H1 (cell line): ENCODE measurements at regions not wholly inside any gene's neighbourhood (a gene's known extent, or its start where the extent isn't known, plus 50 kb on each side); places are given as distances from the start of the nearest gene placed in this dataset.

ENCODE experiments used
- CTCF ChIA-PET: fragments of 300-600 bp; sonication (Branson Sonifier 250); formaldehyde crosslinking; loops from one replicate; lab custom pipeline; 2021; ENCODE audit not compliant: partially characterized antibody; lab: Charles Lee
- POLR2A ChIA-PET: fragments of 300-600 bp; sonication (Branson Sonifier 250); formaldehyde crosslinking; loops from one replicate; lab custom pipeline; 2021; ENCODE audit warnings: inconsistent platforms; ENCODE audit not compliant: partially characterized antibody; lab: Charles Lee
- DNase-seq, 2 experiments: peaks; one replicate each; pipeline versions ENCODE4 v3.0.0 to v3.0.0-alpha.2; 2010 to 2022; ENCODE audit warnings: low spot score in 2 of 2, low read depth in 1 of 2, mixed read lengths in 1 of 2
- FAIRE-seq: peaks from 2 replicates; lab custom pipeline; 2011; peaks lifted over from hg19 to GRCh38; lab: Jason Lieb, UNC
- H2AFZ ChIP-seq: 2 replicates; pipeline ENCODE4 v1.8.1; 2012; ENCODE audit warnings: low read length, inconsistent platforms
- H2AK5ac ChIP-seq: 2 replicates; pipeline ENCODE4 v1.6.1; 2013; ENCODE audit warnings: low read depth, low read length
- H2BK120ac ChIP-seq: replicated peaks from 2 replicates; pipeline ENCODE3; 2013; ENCODE audit warnings: low read depth, low read length, inconsistent platforms
- H2BK12ac ChIP-seq: 2 replicates; pipeline ENCODE4 v1.6.1; 2013; ENCODE audit warnings: low read depth, low read length
- H2BK15ac ChIP-seq: 2 replicates; pipeline ENCODE4 v1.6.1; 2013; ENCODE audit warnings: low read length
- H2BK20ac ChIP-seq: 2 replicates; pipeline ENCODE4 v1.6.1; 2013; ENCODE audit warnings: low read length
- H2BK5ac ChIP-seq: 2 replicates; pipeline ENCODE4 v1.6.1; 2013; ENCODE audit warnings: low read depth, low read length
- H3K14ac ChIP-seq: 2 replicates; pipeline ENCODE4 v1.6.1; 2013; ENCODE audit warnings: inconsistent platforms; ENCODE audit not compliant: insufficient read length
- H3K18ac ChIP-seq: 2 replicates; pipeline ENCODE4 v1.6.1; 2013; ENCODE audit warnings: low read length; ENCODE audit errors: extremely low read depth
- H3K23ac ChIP-seq: 2 replicates; pipeline ENCODE4 v1.6.1; 2013; ENCODE audit warnings: inconsistent platforms; ENCODE audit not compliant: insufficient read length
- H3K23me2 ChIP-seq: 2 replicates; pipeline ENCODE4 v1.6.1; 2013; ENCODE audit warnings: low read depth, low read length
- H3K27ac ChIP-seq: 2 replicates; pipeline ENCODE4 v1.6.1; 2011; ENCODE audit warnings: low read depth, low read length, inconsistent platforms
- H3K27me3 ChIP-seq, 4 experiments: replicated peaks in 1 of 4; 1 replicate in 1 of 4; 2 replicates in 3 of 4; pipeline versions ENCODE4 v1.6.1 to v1.8.1; 2011 to 2013; ENCODE audit warnings: low read length in 3 of 4, mild to moderate bottlenecking in 3 of 4, inconsistent platforms in 2 of 4, mixed read lengths in 2 of 4, moderate library complexity in 1 of 4; ENCODE audit not compliant: control insufficient read depth in 3 of 4, insufficient read depth in 3 of 4; ENCODE audit errors: extremely low read depth in 1 of 4
- H3K36me3 ChIP-seq, 4 experiments: 2 replicates each; pipeline versions ENCODE4 v1.6.1 to v1.8.1; 2011 to 2013; ENCODE audit warnings: mild to moderate bottlenecking in 4 of 4, low read length in 3 of 4, moderate library complexity in 2 of 4, control low read depth in 1 of 4, inconsistent platforms in 1 of 4; ENCODE audit not compliant: insufficient read depth in 4 of 4, control insufficient read depth in 2 of 4
- H3K4ac ChIP-seq: replicated peaks from 2 replicates; pipeline ENCODE3; 2013; ENCODE audit warnings: low read length, low read depth, mixed read lengths, inconsistent platforms; ENCODE audit not compliant: insufficient read length
- H3K4me1 ChIP-seq, 4 experiments: replicated peaks in 1 of 4; 1 replicate in 1 of 4; 2 replicates in 3 of 4; pipeline versions ENCODE4 v1.6.1 to v1.8.1; 2011 to 2013; ENCODE audit warnings: low read length in 3 of 4, inconsistent platforms in 2 of 4, mixed read lengths in 1 of 4; ENCODE audit not compliant: insufficient read depth in 4 of 4, control insufficient read depth in 3 of 4
- H3K4me2 ChIP-seq, 2 experiments: 2 replicates each; pipeline versions ENCODE4 v1.6.1 to v1.8.1; 2011 to 2013; ENCODE audit warnings: low read depth in 2 of 2, low read length in 2 of 2, control low read depth in 1 of 2, inconsistent platforms in 1 of 2, mild to moderate bottlenecking in 1 of 2; ENCODE audit not compliant: insufficient read depth in 1 of 2
- H3K4me3 ChIP-seq, 4 experiments: fragments of 200-600, 300-600 bp in 1 of 4; sonication (generic), shearing (Covaris generic), sonication (Bioruptor Twin) in 1 of 4; 2 replicates each; pipeline versions ENCODE4 v1.5.1 to v1.8.1; 2011 to 2016; ENCODE audit warnings: low read length in 4 of 4, low read depth in 3 of 4, control low read depth in 2 of 4, inconsistent platforms in 2 of 4, mild to moderate bottlenecking in 2 of 4, mixed read lengths in 1 of 4, moderate library complexity in 1 of 4; ENCODE audit not compliant: insufficient read depth in 2 of 4; ENCODE audit errors: extremely low read depth in 1 of 4
- H3K56ac ChIP-seq: replicated peaks from 2 replicates; pipeline ENCODE3; 2013; ENCODE audit warnings: low read depth, mild to moderate bottlenecking, mixed read lengths, low read length, inconsistent platforms; ENCODE audit not compliant: insufficient read length
- H3K79me1 ChIP-seq: 2 replicates; pipeline ENCODE4 v1.6.1; 2013; ENCODE audit warnings: low read depth, low read length, control low read depth
- H3K79me2 ChIP-seq, 2 experiments: 2 replicates each; pipeline versions ENCODE4 v1.6.1 to v1.8.1; 2012 to 2013; ENCODE audit warnings: low read length in 2 of 2, mild to moderate bottlenecking in 2 of 2, inconsistent platforms in 1 of 2; ENCODE audit not compliant: insufficient read depth in 2 of 2, control insufficient read depth in 1 of 2
- H3K9ac ChIP-seq, 4 experiments: replicated peaks in 1 of 4; 1 replicate in 1 of 4; 2 replicates in 3 of 4; pipeline versions ENCODE4 v1.6.1 to v1.8.1; 2011 to 2013; ENCODE audit warnings: low read depth in 3 of 4, low read length in 3 of 4, control low read depth in 2 of 4, mild to moderate bottlenecking in 2 of 4, moderate library complexity in 2 of 4, inconsistent platforms in 1 of 4; ENCODE audit errors: extremely low read depth in 1 of 4
- H3K9me3 ChIP-seq, 2 experiments: 2 replicates each; pipeline versions ENCODE4 v1.6.1 to v1.8.1; 2012 to 2013; ENCODE audit warnings: mild to moderate bottlenecking in 2 of 2, moderate library complexity in 2 of 2, control low read depth in 1 of 2, inconsistent platforms in 1 of 2, low read depth in 1 of 2, low read length in 1 of 2, mixed read lengths in 1 of 2; ENCODE audit not compliant: insufficient read depth in 2 of 2
- H4K20me1 ChIP-seq, 2 experiments: replicated peaks in 1 of 2; 2 replicates each; pipeline versions ENCODE3 to v1.8.1; 2011 to 2013; ENCODE audit warnings: inconsistent platforms in 2 of 2, low read length in 2 of 2, mild to moderate bottlenecking in 1 of 2; ENCODE audit not compliant: insufficient read depth in 2 of 2, control insufficient read depth in 1 of 2
- H4K5ac ChIP-seq: 2 replicates; pipeline ENCODE4 v1.6.1; 2013; ENCODE audit warnings: low read length, low read depth, mixed read lengths, inconsistent platforms; ENCODE audit not compliant: insufficient read length
- H4K8ac ChIP-seq: 2 replicates; pipeline ENCODE4 v1.8.0; 2013; ENCODE audit warnings: mild to moderate bottlenecking, moderate library complexity, low read length, inconsistent platforms; ENCODE audit not compliant: insufficient read depth; ENCODE audit errors: extremely low read depth
- H4K91ac ChIP-seq: replicated peaks from 2 replicates; pipeline ENCODE3; 2013; ENCODE audit warnings: low read length, mixed read lengths, inconsistent platforms; ENCODE audit not compliant: insufficient read length
- CHD1 ChIP-seq: IDR thresholded peaks from 2 replicates; pipeline ENCODE4 v1.6.1; 2012; ENCODE audit warnings: low read depth, low read length, improper control_type of control experiment
- E2F6 ChIP-seq: IDR thresholded peaks from 2 replicates; pipeline ENCODE4 v1.6.1; 2012; ENCODE audit warnings: inconsistent platforms
- EP300 ChIP-seq, 2 experiments: IDR thresholded peaks; 1 replicate in 1 of 2; 2 replicates in 1 of 2; pipeline ENCODE4 v1.6.1; 2011 to 2012; ENCODE audit warnings: low read depth in 2 of 2, low read length in 2 of 2, mild to moderate bottlenecking in 2 of 2, borderline replicate concordance in 1 of 2, inconsistent platforms in 1 of 2, moderate library complexity in 1 of 2
- EZH2 ChIP-seq: fragments of 200-600 bp; sonication (generic); IDR thresholded peaks from 2 replicates; pipeline ENCODE4 v1.7.1; 2012; ENCODE audit warnings: low read depth, mild to moderate bottlenecking, moderate library complexity, low read length, inconsistent platforms; ENCODE audit not compliant: severe bottlenecking
- HDAC2 ChIP-seq, 2 experiments: fragments of 300-600 bp in 1 of 2; sonication (generic) in 1 of 2; IDR thresholded peaks; 2 replicates each; pipeline ENCODE4 v1.6.1; 2011 to 2012; ENCODE audit warnings: low read depth in 2 of 2, low read length in 2 of 2, mild to moderate bottlenecking in 2 of 2, moderate library complexity in 2 of 2, borderline replicate concordance in 1 of 2, inconsistent platforms in 1 of 2
- SP1 ChIP-seq: IDR thresholded peaks from 2 replicates; pipeline ENCODE4 v1.6.1; 2011; ENCODE audit warnings: low read depth, low read length
- SRF ChIP-seq: IDR thresholded peaks from 2 replicates; pipeline ENCODE4 v1.6.1; 2011; ENCODE audit warnings: mild to moderate bottlenecking, low read depth, low read length, moderate library complexity
- WGBS, 2 experiments: shearing (Covaris generic) in 1 of 2; methylation state at CpG; one replicate each; pipeline versions ENCODE4 v1.1.6 to v1.1.7; 2013 to 2015; ENCODE audit warnings: low lambda C conversion rate in 2 of 2, mixed read lengths in 2 of 2, inconsistent platforms in 1 of 2, low coverage in 1 of 2, missing lambda C conversion rate in 1 of 2; ENCODE audit not compliant: insufficient replicate concordance in 2 of 2, insufficient coverage in 1 of 2, insufficient read length in 1 of 2; ENCODE audit errors: extremely low coverage in 1 of 2, missing lambda C conversion rate in 1 of 2; 5-methylcytosine and 5-hydroxymethylcytosine counted together

DNA sequence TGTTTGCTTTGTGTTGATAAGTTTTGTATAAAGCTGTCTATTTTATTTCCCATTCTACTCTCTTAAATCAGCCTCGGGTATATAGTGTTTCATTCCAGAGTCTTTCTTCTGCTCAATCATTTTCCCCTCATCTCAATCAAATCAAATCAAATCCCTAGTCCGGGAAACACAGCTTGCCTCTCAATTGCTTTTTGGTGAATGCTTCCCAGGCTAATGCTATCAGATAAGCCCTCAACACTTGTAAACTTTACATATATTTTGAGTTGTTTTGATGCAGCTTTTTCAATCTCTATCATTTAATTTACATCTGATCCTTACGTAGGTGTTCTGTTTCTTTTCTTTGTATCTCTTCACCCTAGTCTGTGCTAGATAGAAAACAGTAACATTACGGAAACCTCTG, 416.7 kb upstream of the PDE3A start:
- Histone ChIP-seq H2BK20ac (no peak overlapping the region), H3K9me3 (no peaks in the 10 kb centered on the region; a peak in 1 of 4 replicates), H3K18ac (no peak overlapping the region), H3K27ac (no peak overlapping the region), H4K91ac (no peak overlapping the region), H2BK5ac (no peak overlapping the region), H2AFZ (no peak overlapping the region), H2BK15ac (no peak overlapping the region), H3K4ac (no peak overlapping the region), H3K79me1 (no peaks in the 10 kb centered on the region), H3K9ac (no peak overlapping the region), H2AK5ac (no peak overlapping the region), H3K79me2 (no peaks in the 10 kb centered on the region), H3K4me3 (no peak overlapping the region), H3K14ac (no peak overlapping the region), H3K23me2 (no peaks in the 10 kb centered on the region), H3K4me2 (no peak overlapping the region)
- DNase-seq (no peak), FAIRE-seq (no peak)
- 86% methylated on average over 4 of the region's 4 CpGs; no CpG with 5 or more reads in 1 of the 2 experiments for WGBS, 2 experiments
- TF ChIP-seq HDAC2 (IDR thresholded peaks at IDR 0.05; ENCODE audit: borderline replicate concordance in 1 of 2, low read depth in 2 of 2, low read length in 2 of 2) (no peak), SRF (no peak), E2F6 (no peak), EZH2 (no peak), EP300 (IDR thresholded peaks at IDR 0.05; ENCODE audit: borderline replicate concordance in 1 of 2, low read depth in 2 of 2, low read length in 2 of 2) (no peak), SP1 (no peak), CHD1 (no peak)
- TF ChIP-seq, all 59 proteins: peak for 0
- CTCF ChIA-PET: interaction anchor here (0.9 to 1.0 kb wide), 2 partner anchors 9 to 309 kb away, joined by 3 read pairs; no protein-coding TSS in a partner anchor
- no peak overlapping the region for H3K56ac ChIP-seq
- POLR2A ChIA-PET: no interaction called here
- no peaks in the 10 kb centered on the region for H3K27me3 ChIP-seq
- no peak overlapping the region for H4K8ac ChIP-seq
- H3K4me1 ChIP-seq: no peaks in the 10 kb centered on the region
- H3K36me3 ChIP-seq: no peaks in the 10 kb centered on the region
- H2BK12ac ChIP-seq: no peak overlapping the region
- H4K5ac ChIP-seq: no peak overlapping the region
- no peak overlapping the region for H3K23ac ChIP-seq
- H2BK120ac ChIP-seq: no peak overlapping the region
- H4K20me1 ChIP-seq: no peaks in the 10 kb centered on the region
